B cell (primary cell): ENCODE measurements at regions not wholly inside any gene's neighbourhood (a gene's known extent, or its start where the extent isn't known, plus 50 kb on each side); places are given as distances from the start of the nearest gene placed in this dataset.

Experiments used
- ATAC-seq: fragments of 200-7000 bp; cut with Tn5 transposase; one replicate; pipeline ENCODE4 v1.10.0; 2021; ENCODE audit warnings: low read depth, mild to moderate bottlenecking, moderate number of reproducible peaks, moderate library complexity
- CTCF ChIA-PET: fragments of 350-600 bp; sonication (Branson Sonifier 250); formaldehyde crosslinking; loops from one replicate; lab custom pipeline; 2021; ENCODE audit warnings: antibody characterized with exemption, inconsistent platforms; lab: Charles Lee
- POLR2A ChIA-PET: fragments of 350-600 bp; sonication (Branson Sonifier 250); formaldehyde crosslinking; loops from one replicate; lab custom pipeline; 2021; ENCODE audit warnings: antibody characterized with exemption; lab: Charles Lee
- DNase-seq: peaks from one replicate; pipeline ENCODE4 v3.0.0; 2013
- H2AFZ ChIP-seq: 2 replicates; pipeline ENCODE4 v1.6.1; 2012; ENCODE audit warnings: mild to moderate bottlenecking, low read depth, low read length; ENCODE audit not compliant: insufficient read depth, poor library complexity, severe bottlenecking
- H3K27ac ChIP-seq, 2 donors: 1 replicate in 1 of 2; 2 replicates in 1 of 2; pipeline ENCODE4 v1.5.1; 2012 to 2013; ENCODE audit warnings: low read length in 2 of 2, mild to moderate bottlenecking in 2 of 2, moderate library complexity in 1 of 2
- H3K27me3 ChIP-seq, 4 experiments: fragments of 200-600 bp in 1 of 4; sonication (generic) in 1 of 4; replicated peaks in 1 of 4; 1 replicate in 2 of 4; 2 replicates in 2 of 4; pipeline versions ENCODE4 v1.6.1 to v1.7.0; 2013 to 2016; ENCODE audit warnings: low read length in 3 of 4, mild to moderate bottlenecking in 2 of 4, mixed read lengths in 1 of 4, moderate library complexity in 1 of 4; ENCODE audit not compliant: insufficient read depth in 4 of 4, control insufficient read depth in 3 of 4; ENCODE audit errors: control extremely low read depth in 1 of 4
- H3K36me3 ChIP-seq, 2 experiments: replicated peaks in 1 of 2; 1 replicate in 1 of 2; 2 replicates in 1 of 2; pipeline versions ENCODE4 v1.6.1 to v1.7.1; 2013; ENCODE audit warnings: low read length in 1 of 2; ENCODE audit not compliant: insufficient read depth in 2 of 2, control insufficient read depth in 1 of 2; ENCODE audit errors: control extremely low read depth in 1 of 2, extremely low read depth in 1 of 2
- H3K4me1 ChIP-seq, 2 donors: fragments of 200-600 bp in 1 of 2; sonication (generic) in 1 of 2; 1 replicate in 1 of 2; 2 replicates in 1 of 2; pipeline versions ENCODE4 v1.5.1 to v1.6.1; 2013 to 2017; ENCODE audit warnings: low read length in 2 of 2; ENCODE audit not compliant: control insufficient read depth in 2 of 2, insufficient read depth in 2 of 2
- H3K4me2 ChIP-seq: replicated peaks from 2 replicates; pipeline ENCODE3; 2012; ENCODE audit warnings: mild to moderate bottlenecking, low read depth, low read length; ENCODE audit not compliant: poor library complexity, severe bottlenecking
- H3K4me3 ChIP-seq, 5 experiments: fragments of 200-600 bp in 1 of 5; sonication (generic) in 1 of 5; 1 replicate in 3 of 5; 2 replicates in 2 of 5; pipeline versions ENCODE4 v1.5.1 to v1.7.0; 2011 to 2016; ENCODE audit warnings: low read length in 4 of 5, mild to moderate bottlenecking in 4 of 5, low read depth in 2 of 5, control low read depth in 1 of 5, moderate library complexity in 1 of 5; ENCODE audit not compliant: insufficient read depth in 1 of 5; ENCODE audit errors: control extremely low read depth in 1 of 5, extremely low read depth in 1 of 5
- H3K79me2 ChIP-seq: fragments of 200-600 bp; sonication (generic); one replicate; pipeline ENCODE4 v1.6.0; 2016; ENCODE audit warnings: low read length; ENCODE audit not compliant: control insufficient read depth, insufficient read depth
- H3K9ac ChIP-seq: fragments of 200-600 bp; sonication (generic); 2 replicates; pipeline ENCODE4 v1.6.1; 2017; ENCODE audit warnings: mild to moderate bottlenecking, low read length, moderate library complexity
- H3K9me3 ChIP-seq, 3 donors: one replicate each; pipeline versions ENCODE4 v1.6.1 to v1.7.1; 2013; ENCODE audit warnings: low read length in 2 of 3; ENCODE audit not compliant: control insufficient read depth in 2 of 3, insufficient read depth in 1 of 3; ENCODE audit errors: control extremely low read depth in 1 of 3
- H4K20me1 ChIP-seq: 2 replicates; pipeline ENCODE4 v1.6.0; 2012; ENCODE audit warnings: mild to moderate bottlenecking, low read length; ENCODE audit not compliant: insufficient read depth, control insufficient read depth, poor library complexity, severe bottlenecking
- H3K27ac Mint-ChIP-seq: one replicate; pipeline ENCODE4 v1.8.0; 2021; ENCODE audit warnings: mixed read lengths
- H3K27me3 Mint-ChIP-seq: one replicate; pipeline ENCODE4 v1.8.0; 2021; ENCODE audit warnings: mixed read lengths
- H3K4me1 Mint-ChIP-seq: one replicate; pipeline ENCODE4 v1.8.0; 2021; ENCODE audit warnings: mixed read lengths
- H3K4me3 Mint-ChIP-seq: one replicate; pipeline ENCODE4 v1.8.0; 2021; ENCODE audit warnings: mixed read lengths
- H3K9me3 Mint-ChIP-seq: one replicate; pipeline ENCODE4 v1.8.0; 2022; ENCODE audit warnings: mixed read lengths; ENCODE audit not compliant: insufficient read depth
- CTCF ChIP-seq: fragments of 200-600 bp; IDR thresholded peaks from one replicate; pipeline ENCODE4 v1.8.0; 2022; ENCODE audit warnings: antibody characterized with exemption, mild to moderate bottlenecking
- EZH2 ChIP-seq: IDR thresholded peaks from 2 replicates; pipeline ENCODE4 v1.6.1; 2012; ENCODE audit warnings: borderline replicate concordance, low read depth, mild to moderate bottlenecking, moderate library complexity, low read length; ENCODE audit not compliant: insufficient read depth, poor library complexity, severe bottlenecking
- WGBS: methylation state at CpG from one replicate; pipeline ENCODE4 v1.1.5; 2013; ENCODE audit warnings: missing lambda C conversion rate; ENCODE audit not compliant: insufficient coverage; 5-methylcytosine and 5-hydroxymethylcytosine counted together
- intact Hi-C: fragments of 100-400 bp; cut with micrococcal nuclease; formaldehyde crosslinking; loops from one replicate; pipeline ENCODE4 v1.10.0; 2022

- DNase-seq (no peak), ATAC-seq (no peak)
- H3K9ac ChIP-seq, result no peak overlapping the region
- Mint-ChIP-seq H3K27me3 (peaks cover 24% of the 10 kb centered on the region), H3K4me1 (peaks cover 10% of the 10 kb centered on the region), H3K9me3 (no peaks in the 10 kb centered on the region), H3K27ac (no peak overlapping the region), H3K4me3 (no peak overlapping the region)
- WGBS, result 71% methylated on average over 1 of the region's 3 CpGs
- no peak overlapping the region for H2AFZ ChIP-seq
- ChIA-PET CTCF (interaction anchor here (1.6 kb wide), 1 partner anchor 82 kb away, joined by 3 read pairs; no protein-coding TSS in a partner anchor), POLR2A (no interaction called here)
- H4K20me1 ChIP-seq, result no peaks in the 10 kb centered on the region
- no peak overlapping the region for H3K4me2 ChIP-seq
- H3K4me3 ChIP-seq, result no peak overlapping the region
- peaks cover 0 to 14% (median 0%) of the 10 kb centered on the region in 3 donors for H3K9me3 ChIP-seq
- no peaks in the 10 kb centered on the region for H3K36me3 ChIP-seq
- intact Hi-C loops, result no loop called here
- peaks cover 0 to 9% (median 0%) of the 10 kb centered on the region in 4 experiments for H3K27me3 ChIP-seq
- TF ChIP-seq CTCF (no peak), EZH2 (no peak)
- no peaks in the 10 kb centered on the region for H3K79me2 ChIP-seq
- H3K27ac ChIP-seq, result no peak overlapping the region
- H3K4me1 ChIP-seq, result peaks cover 6 to 11% of the 10 kb centered on the region in 2 donors
These were observed 288.9 kb downstream of the PREX1 start for GRCh38 chr20:48538856-48539255.

GRCh38 chr20:48538058-48538825 lies 289.6 kb downstream of the PREX1 start:
- Histone ChIP-seq H4K20me1 (no peaks in the 10 kb centered on the region), H3K27me3 (peaks cover 0 to 9% (median 0%) of the 10 kb centered on the region in 4 experiments), H2AFZ (no peak overlapping the region), H3K4me1 (peaks cover 6 to 11% of the 10 kb centered on the region in 2 donors), H3K4me2 (no peak overlapping the region), H3K79me2 (no peaks in the 10 kb centered on the region), H3K9me3 (peaks cover 0 to 13% (median 0%) of the 10 kb centered on the region in 3 donors), H3K27ac (no peak overlapping the region), H3K36me3 (no peaks in the 10 kb centered on the region), H3K9ac (no peak overlapping the region), H3K4me3 (no peak overlapping the region)
- ATAC-seq (no peak), DNase-seq (no peak)
- 75% methylated on average over 7 of the region's 10 CpGs for WGBS
- CTCF ChIA-PET, result interaction anchor here (1.6 kb wide), 1 partner anchor 82 kb away, joined by 3 read pairs; no protein-coding TSS in a partner anchor
- intact Hi-C loops, result no loop called here
- POLR2A ChIA-PET, result no interaction called here
- Mint-ChIP-seq H3K9me3 (no peaks in the 10 kb centered on the region), H3K4me1 (peaks cover 10% of the 10 kb centered on the region), H3K27ac (no peak overlapping the region), H3K4me3 (no peak overlapping the region), H3K27me3 (peaks cover 24% of the 10 kb centered on the region)
- TF ChIP-seq EZH2, result no peak
- no peak for TF ChIP-seq CTCF
